ENCODE measurements at regions not wholly inside any gene's neighbourhood (a gene's known extent, or its start where the extent isn't known, plus 50 kb on each side); places are given as distances from the start of the nearest gene placed in this dataset.
"Not testable (repeated sequence)": the region's sequence is repeated elsewhere in the genome, so short reads cannot be mapped to it uniquely, and the experiment has no call there.

DNA sequence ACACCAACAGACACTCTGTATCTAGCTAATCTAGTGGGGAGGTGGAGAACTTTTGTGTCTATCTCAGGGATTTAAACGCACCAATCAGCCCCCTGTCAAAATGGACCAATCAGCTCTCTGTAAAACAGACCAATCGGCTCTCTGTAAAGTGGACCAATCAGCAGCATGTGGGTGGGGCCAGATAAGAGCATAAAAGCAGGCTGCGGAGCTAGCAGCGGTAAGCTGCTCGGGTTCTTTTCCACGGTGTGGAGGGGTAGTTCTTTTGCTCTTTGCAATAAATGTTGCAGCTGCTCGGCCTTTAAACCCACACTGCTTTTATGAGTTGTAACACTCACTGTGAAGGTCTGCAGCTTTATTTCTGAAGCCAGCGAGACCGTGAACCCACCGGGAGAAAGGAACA is 51.3 kb upstream of the FOXI3 start:
- POLR2A ChIA-PET (ENCODE audit: low non-redundant PET), result no interaction called here
- intact Hi-C loops (cut with micrococcal nuclease; ENCODE audit: unreplicated experiment), result no loop called here
- DNase-seq (ENCODE audit: low spot score), result no peak

DNA sequence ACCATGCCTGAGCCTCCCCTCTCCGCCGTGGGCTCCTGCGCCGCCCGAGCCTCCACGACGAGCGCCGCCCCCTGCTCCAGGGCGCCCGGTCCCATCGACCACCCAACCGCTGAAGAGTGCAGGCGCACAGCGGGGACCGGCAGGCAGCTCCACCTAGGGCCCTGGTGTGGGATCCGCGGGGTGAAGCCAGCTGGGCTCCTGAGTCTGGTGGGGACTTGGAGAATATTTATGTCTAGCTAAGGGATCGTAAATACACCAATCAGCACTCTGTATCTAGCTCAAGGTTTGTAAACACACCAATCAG is 50.8 kb upstream of the FOXI3 start:
- CTCF ChIA-PET, result interaction anchor here (0.7 kb wide), 1 partner anchor 13 kb away, joined by 3 read pairs; no protein-coding TSS in a partner anchor
- H3K36me3 ChIP-seq (ENCODE audit: insufficient read depth, low read length, poor library complexity, severe bottlenecking); POLR2A ChIA-PET (ENCODE audit: low non-redundant PET); intact Hi-C loops (cut with micrococcal nuclease; ENCODE audit: unreplicated experiment); H3K27ac ChIP-seq (ENCODE audit: low read depth, low read length, poor library complexity, severe bottlenecking); H3K4me1 ChIP-seq (ENCODE audit: insufficient read depth, low read length, poor library complexity, severe bottlenecking); H3K27me3 ChIP-seq (replicated peaks; ENCODE audit: insufficient read depth, low read depth, low read length, poor library complexity); BruUV-seq (replicated peaks); H3K4me3 ChIP-seq (ENCODE audit: low read depth, low read length, poor library complexity, severe bottlenecking); H3K9me3 ChIP-seq (ENCODE audit: low read depth, low read length, poor library complexity, severe bottlenecking); DNase-seq (ENCODE audit: low spot score): not testable (repeated sequence)

More for the DNA sequence above, 51.3 kb upstream of the FOXI3 start:
- Histone ChIP-seq H3K4me3 (ENCODE audit: low read depth, low read length, poor library complexity, severe bottlenecking) (no peak overlapping the region), H3K27me3 (replicated peaks; ENCODE audit: insufficient read depth, low read depth, low read length, poor library complexity) (peaks cover 6% of the 10 kb centered on the region), H3K36me3 (ENCODE audit: insufficient read depth, low read length, poor library complexity, severe bottlenecking) (no peaks in the 10 kb centered on the region), H3K4me1 (ENCODE audit: insufficient read depth, low read length, poor library complexity, severe bottlenecking) (no peaks in the 10 kb centered on the region), H3K9me3 (ENCODE audit: low read depth, low read length, poor library complexity, severe bottlenecking) (no peaks in the 10 kb centered on the region), H3K27ac (ENCODE audit: low read depth, low read length, poor library complexity, severe bottlenecking) (no peak overlapping the region)
- TF ChIP-seq EZH2 (IDR thresholded peaks at IDR 0.05; ENCODE audit: borderline replicate concordance, low read depth, low read length, poor library complexity, severe bottlenecking), result no peak
- TF ChIP-seq, protein P1, sequence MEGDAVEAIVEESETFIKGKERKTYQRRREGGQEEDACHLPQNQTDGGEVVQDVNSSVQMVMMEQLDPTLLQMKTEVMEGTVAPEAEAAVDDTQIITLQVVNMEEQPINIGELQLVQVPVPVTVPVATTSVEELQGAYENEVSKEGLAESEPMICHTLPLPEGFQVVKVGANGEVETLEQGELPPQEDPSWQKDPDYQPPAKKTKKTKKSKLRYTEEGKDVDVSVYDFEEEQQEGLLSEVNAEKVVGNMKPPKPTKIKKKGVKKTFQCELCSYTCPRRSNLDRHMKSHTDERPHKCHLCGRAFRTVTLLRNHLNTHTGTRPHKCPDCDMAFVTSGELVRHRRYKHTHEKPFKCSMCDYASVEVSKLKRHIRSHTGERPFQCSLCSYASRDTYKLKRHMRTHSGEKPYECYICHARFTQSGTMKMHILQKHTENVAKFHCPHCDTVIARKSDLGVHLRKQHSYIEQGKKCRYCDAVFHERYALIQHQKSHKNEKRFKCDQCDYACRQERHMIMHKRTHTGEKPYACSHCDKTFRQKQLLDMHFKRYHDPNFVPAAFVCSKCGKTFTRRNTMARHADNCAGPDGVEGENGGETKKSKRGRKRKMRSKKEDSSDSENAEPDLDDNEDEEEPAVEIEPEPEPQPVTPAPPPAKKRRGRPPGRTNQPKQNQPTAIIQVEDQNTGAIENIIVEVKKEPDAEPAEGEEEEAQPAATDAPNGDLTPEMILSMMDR (conservative IDR thresholded peaks at IDR 0.05; ENCODE audit: low read depth, low read length), result no peak
- no TSS peak for BruUV-seq (replicated peaks)
- CTCF ChIA-PET, result interaction anchor here (0.7 kb wide), 1 partner anchor 12 kb away, joined by 3 read pairs; no protein-coding TSS in a partner anchor

Data from A673 (cell line).